ENCODE measurements at regions not wholly inside any gene's neighbourhood (a gene's known extent, or its start where the extent isn't known, plus 50 kb on each side); places are given as distances from the start of the nearest gene placed in this dataset.

DNA sequence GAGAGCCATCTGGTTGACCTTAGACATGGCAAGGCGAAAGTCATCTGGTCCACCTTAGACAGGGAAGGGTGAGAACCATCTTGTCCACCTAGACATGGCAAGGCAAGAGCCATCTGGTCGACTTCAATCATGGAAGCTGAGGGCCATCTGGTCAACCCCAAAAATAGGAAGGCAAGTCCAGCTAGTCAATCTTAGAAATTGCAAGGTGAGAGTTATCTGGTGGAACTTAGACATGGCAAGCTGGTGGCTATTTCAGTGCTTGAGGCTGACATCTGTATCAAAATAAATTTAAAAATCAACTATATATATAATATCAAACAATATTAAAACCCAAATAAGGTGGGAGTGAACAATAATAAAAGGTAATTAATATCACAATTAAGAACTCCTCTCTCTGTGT is 83.9 kb downstream of the ZNF726 start:
- Histone ChIP-seq H3K4me3 (no peak overlapping the region), H3K9me3 (peaks cover 14% of the 10 kb centered on the region), H3K4me1 (no peaks in the 10 kb centered on the region), H3K36me3 (no peaks in the 10 kb centered on the region), H3K27ac (no peak overlapping the region), H3K27me3 (ENCODE audit: low read depth) (no peaks in the 10 kb centered on the region)
- intact Hi-C loops (cut with DNase I) = no loop called here
- ATAC-seq (no peak), DNase-seq (no peak)
- TF ChIP-seq, protein P1, sequence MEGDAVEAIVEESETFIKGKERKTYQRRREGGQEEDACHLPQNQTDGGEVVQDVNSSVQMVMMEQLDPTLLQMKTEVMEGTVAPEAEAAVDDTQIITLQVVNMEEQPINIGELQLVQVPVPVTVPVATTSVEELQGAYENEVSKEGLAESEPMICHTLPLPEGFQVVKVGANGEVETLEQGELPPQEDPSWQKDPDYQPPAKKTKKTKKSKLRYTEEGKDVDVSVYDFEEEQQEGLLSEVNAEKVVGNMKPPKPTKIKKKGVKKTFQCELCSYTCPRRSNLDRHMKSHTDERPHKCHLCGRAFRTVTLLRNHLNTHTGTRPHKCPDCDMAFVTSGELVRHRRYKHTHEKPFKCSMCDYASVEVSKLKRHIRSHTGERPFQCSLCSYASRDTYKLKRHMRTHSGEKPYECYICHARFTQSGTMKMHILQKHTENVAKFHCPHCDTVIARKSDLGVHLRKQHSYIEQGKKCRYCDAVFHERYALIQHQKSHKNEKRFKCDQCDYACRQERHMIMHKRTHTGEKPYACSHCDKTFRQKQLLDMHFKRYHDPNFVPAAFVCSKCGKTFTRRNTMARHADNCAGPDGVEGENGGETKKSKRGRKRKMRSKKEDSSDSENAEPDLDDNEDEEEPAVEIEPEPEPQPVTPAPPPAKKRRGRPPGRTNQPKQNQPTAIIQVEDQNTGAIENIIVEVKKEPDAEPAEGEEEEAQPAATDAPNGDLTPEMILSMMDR (IDR thresholded peaks at IDR 0.05) = no peak

DNA sequence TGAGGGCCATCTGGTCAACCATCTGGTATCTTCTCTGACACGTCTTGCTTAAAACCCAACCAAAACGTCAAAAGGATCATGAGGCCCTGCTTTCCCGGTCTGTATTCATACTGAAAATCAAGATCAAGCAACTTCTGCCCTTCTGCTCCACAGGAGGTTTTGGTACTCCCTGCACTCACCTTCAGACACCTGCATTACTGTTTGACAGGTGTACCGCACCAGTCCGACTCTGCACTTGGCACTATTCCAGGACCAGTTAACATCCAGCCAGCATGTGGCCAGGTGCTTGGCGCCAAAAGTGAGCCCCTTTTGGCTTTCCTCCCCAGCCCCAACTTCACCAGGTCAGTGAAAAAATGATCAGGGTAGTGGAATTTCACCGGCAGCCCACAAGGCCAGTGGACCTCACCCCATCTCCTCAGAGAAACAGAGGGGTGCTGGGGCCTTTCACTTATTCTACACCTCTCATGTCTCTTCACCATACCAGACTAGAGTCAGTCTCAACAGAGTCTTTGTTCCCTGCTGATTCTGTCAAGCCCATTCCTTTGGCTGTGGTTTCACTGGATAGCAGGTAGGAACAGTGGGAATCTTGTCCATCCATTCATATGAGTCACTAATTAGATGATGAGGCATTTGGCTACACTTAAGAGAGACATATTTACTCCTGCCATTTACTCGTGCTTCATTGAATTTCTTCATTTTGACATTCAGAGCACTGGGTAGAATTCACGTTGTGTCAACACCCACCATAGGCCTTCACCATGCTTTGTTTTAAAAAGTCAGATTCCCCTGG is 85.3 kb downstream of the ZNF726 start:
- Histone ChIP-seq H3K27ac (no peak overlapping the region), H3K36me3 (no peaks in the 10 kb centered on the region), H3K4me1 (no peaks in the 10 kb centered on the region), H3K9me3 (peaks cover 14% of the 10 kb centered on the region), H3K27me3 (ENCODE audit: low read depth) (no peaks in the 10 kb centered on the region), H3K4me3 (no peak overlapping the region)
- ATAC-seq (no peak), DNase-seq (no peak)
- TF ChIP-seq, protein P1 (IDR thresholded peaks at IDR 0.05) = no peak
- intact Hi-C loops (cut with DNase I) = no loop called here

DNA sequence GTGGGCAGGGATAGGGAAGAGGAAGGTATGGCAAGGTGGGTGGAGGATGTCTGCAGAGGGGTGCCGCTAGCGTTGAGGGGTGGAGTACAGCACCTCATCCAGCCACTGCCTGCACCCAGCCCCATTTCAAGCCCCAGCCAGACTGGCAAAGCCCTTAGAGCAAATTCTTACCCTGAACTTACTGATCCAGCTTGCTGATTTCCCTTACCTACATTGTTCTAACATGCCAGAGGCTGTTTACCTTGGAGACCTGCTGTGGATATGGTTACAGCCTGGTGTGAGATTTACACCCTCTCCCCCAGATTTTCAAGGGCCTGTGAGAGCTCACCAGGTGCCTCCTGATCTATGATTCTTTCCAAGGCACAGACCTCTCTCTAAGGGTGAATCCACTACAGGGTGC is 86.0 kb downstream of the ZNF726 start:
- no peak for ATAC-seq

DNA sequence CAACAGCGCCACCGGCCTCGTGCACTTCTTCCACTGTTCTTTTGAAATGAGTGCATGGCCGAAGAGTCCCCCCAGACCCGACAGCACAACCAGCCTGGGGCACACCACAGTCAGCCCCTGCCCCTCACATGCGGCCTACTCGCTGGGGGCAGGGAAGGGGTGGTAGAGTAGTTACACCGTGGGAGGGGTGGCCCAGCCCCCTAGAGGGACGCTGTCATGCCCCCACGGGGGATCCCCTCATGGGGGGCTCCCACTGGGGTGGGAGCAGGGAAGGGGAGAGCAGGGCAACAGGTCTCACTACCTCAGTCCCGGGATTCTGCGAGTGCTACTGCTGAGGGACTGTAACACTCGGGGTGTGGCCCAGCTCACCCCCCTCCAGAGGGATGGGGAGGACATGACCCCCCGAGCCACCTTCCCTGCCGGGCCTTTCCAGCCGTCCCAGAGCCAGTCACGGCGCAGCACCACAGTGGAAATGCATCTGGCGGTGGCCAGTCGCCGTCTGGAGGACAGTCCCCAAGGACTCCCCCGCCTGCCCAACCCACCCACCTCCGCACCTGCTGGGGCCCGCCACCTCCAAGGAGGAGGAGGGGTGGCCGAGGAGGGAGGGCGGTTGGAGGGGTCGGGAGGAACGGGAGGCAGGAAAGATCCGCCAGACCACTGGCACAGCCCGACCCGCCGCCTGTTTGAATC is 84.6 kb upstream of the ZNF254 start:
- ATAC-seq = no peak
- intact Hi-C loops (cut with DNase I) = no loop called here
- H3K36me3 ChIP-seq = no peaks in the 10 kb centered on the region

More for the DNA sequence above, 86.0 kb downstream of the ZNF726 start:
- no peak overlapping the region for H3K27ac ChIP-seq
- no peak for DNase-seq
- H3K9me3 ChIP-seq = peaks cover 10% of the 10 kb centered on the region
- TF ChIP-seq, protein P1 (IDR thresholded peaks at IDR 0.05) = no peak
- no peaks in the 10 kb centered on the region for H3K27me3 ChIP-seq (ENCODE audit: low read depth)
- intact Hi-C loops (cut with DNase I) = no loop called here
- H3K4me1 ChIP-seq = no peaks in the 10 kb centered on the region
- no peaks in the 10 kb centered on the region for H3K36me3 ChIP-seq
- no peak overlapping the region for H3K4me3 ChIP-seq

DNA sequence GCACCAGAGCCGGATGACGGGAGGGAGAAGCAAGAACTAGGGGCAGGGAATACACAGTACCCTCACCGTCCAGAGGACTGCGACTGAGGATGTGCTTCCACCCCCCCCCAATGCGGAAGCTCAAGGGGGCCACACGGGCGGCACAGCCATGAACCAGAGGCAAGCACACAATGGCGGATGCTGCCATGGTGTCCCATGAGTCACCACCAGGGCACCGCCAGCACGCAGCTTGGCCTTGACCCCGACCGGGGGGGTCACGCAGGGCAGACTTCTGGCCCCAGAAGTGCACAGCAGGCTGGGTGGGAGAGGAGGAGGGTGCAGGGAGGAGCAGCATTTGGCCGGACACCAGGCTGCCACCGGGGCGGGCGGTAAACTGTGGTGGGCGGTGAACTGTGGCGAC is 83.5 kb upstream of the ZNF254 start:
- H3K36me3 ChIP-seq = no peaks in the 10 kb centered on the region
- ATAC-seq = no peak
- intact Hi-C loops (cut with DNase I) = no loop called here
- TF ChIP-seq, protein P1 (IDR thresholded peaks at IDR 0.05) = no peak
- H3K4me3 ChIP-seq = no peak overlapping the region
- H3K4me1 ChIP-seq = no peaks in the 10 kb centered on the region
- no peak for DNase-seq
- H3K27ac ChIP-seq = no peak overlapping the region
- H3K27me3 ChIP-seq (ENCODE audit: low read depth) = no peaks in the 10 kb centered on the region
- no peaks in the 10 kb centered on the region for H3K9me3 ChIP-seq

More for the DNA sequence above, 84.6 kb upstream of the ZNF254 start:
- H3K4me3 ChIP-seq = no peak overlapping the region
- H3K4me1 ChIP-seq = no peaks in the 10 kb centered on the region
- no peak overlapping the region for H3K27ac ChIP-seq
- H3K9me3 ChIP-seq = peaks cover 4% of the 10 kb centered on the region
- no peak for DNase-seq
- TF ChIP-seq, protein P1 (IDR thresholded peaks at IDR 0.05) = no peak
- no peaks in the 10 kb centered on the region for H3K27me3 ChIP-seq (ENCODE audit: low read depth)

All from lower lobe of right lung (tissue), 2 donors.